BJ (cell line): ENCODE measurements at regions not wholly inside any gene's neighbourhood (a gene's known extent, or its start where the extent isn't known, plus 50 kb on each side); places are given as distances from the start of the nearest gene placed in this dataset.

ENCODE experiments used
- CTCF ChIA-PET: fragments of 350-600 bp; formaldehyde crosslinking; extraction: SDS; loops from one replicate; lab custom pipeline; 2021; ENCODE audit warnings: antibody characterized with exemption, inconsistent platforms; lab: Yijun Ruan, JAX
- POLR2A ChIA-PET: fragments of 300-600 bp; sonication (Branson Sonifier 250); formaldehyde crosslinking; extraction: SDS; loops from one replicate; lab custom pipeline; 2021; ENCODE audit warnings: antibody characterized with exemption; lab: Charles Lee
- DNase-seq: peaks from one replicate; pipeline ENCODE4 v3.0.0-alpha.2; 2011; ENCODE audit warnings: low read depth
- H3K27me3 ChIP-seq: 2 replicates; pipeline ENCODE4 v1.6.0; 2011; ENCODE audit warnings: low read length; ENCODE audit not compliant: control insufficient read depth, insufficient read depth
- H3K36me3 ChIP-seq: 2 replicates; pipeline ENCODE4 v1.5.1; 2011; ENCODE audit warnings: low read length; ENCODE audit not compliant: control insufficient read depth, insufficient read depth
- H3K4me3 ChIP-seq: 2 replicates; pipeline ENCODE4 v1.5.1; 2011; ENCODE audit warnings: low read depth, mild to moderate bottlenecking, control low read depth, low read length
- TF ChIP-seq, protein P1 (sequence below): IDR thresholded peaks from 2 replicates; pipeline ENCODE4 v1.5.1; 2011; ENCODE audit warnings: low read depth, mild to moderate bottlenecking, control low read depth, inconsistent platforms, low read length, moderate library complexity; ENCODE audit not compliant: insufficient read depth

GRCh38 chr13:62551588-62551987 lies 1135.9 kb upstream of the PCDH20 start:
- POLR2A ChIA-PET = no interaction called here
- no peaks in the 10 kb centered on the region for H3K27me3 ChIP-seq
- H3K36me3 ChIP-seq = no peaks in the 10 kb centered on the region
- CTCF ChIA-PET = no interaction called here
- H3K4me3 ChIP-seq = no peak overlapping the region
- TF ChIP-seq, protein P1, sequence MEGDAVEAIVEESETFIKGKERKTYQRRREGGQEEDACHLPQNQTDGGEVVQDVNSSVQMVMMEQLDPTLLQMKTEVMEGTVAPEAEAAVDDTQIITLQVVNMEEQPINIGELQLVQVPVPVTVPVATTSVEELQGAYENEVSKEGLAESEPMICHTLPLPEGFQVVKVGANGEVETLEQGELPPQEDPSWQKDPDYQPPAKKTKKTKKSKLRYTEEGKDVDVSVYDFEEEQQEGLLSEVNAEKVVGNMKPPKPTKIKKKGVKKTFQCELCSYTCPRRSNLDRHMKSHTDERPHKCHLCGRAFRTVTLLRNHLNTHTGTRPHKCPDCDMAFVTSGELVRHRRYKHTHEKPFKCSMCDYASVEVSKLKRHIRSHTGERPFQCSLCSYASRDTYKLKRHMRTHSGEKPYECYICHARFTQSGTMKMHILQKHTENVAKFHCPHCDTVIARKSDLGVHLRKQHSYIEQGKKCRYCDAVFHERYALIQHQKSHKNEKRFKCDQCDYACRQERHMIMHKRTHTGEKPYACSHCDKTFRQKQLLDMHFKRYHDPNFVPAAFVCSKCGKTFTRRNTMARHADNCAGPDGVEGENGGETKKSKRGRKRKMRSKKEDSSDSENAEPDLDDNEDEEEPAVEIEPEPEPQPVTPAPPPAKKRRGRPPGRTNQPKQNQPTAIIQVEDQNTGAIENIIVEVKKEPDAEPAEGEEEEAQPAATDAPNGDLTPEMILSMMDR = no peak
- no peak for DNase-seq

DNA sequence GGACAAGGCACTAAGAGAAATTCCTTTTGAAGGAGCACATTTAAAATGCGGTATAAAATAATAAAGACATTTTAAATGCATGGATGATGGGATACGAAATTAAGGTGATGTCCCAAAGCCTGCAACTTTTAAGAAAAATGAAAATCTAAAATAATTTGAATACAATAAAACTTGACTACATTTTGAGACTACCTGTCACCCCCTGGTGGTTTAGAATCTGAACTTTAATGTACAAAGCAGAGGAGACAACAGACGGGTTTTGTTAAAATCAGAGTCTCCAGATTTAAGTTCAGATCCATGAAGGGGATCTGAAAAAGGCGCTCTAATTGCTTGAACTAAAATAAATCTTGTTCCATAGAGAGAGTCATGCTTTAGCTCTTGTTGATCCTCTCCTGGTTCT lies 1129.3 kb upstream of the PCDH20 start:
- no peak overlapping the region for H3K4me3 ChIP-seq

GRCh38 chr13:62537593-62537992 lies 1121.9 kb upstream of the PCDH20 start:
- POLR2A ChIA-PET = no interaction called here
- H3K4me3 ChIP-seq = no peak overlapping the region
- no peaks in the 10 kb centered on the region for H3K36me3 ChIP-seq
- CTCF ChIA-PET = no interaction called here
- TF ChIP-seq, protein P1 = no peak
- no peaks in the 10 kb centered on the region for H3K27me3 ChIP-seq
- DNase-seq = no peak

More for the DNA sequence above, 1129.3 kb upstream of the PCDH20 start:
- DNase-seq = no peak
- H3K36me3 ChIP-seq = no peaks in the 10 kb centered on the region
- CTCF ChIA-PET = no interaction called here
- no peaks in the 10 kb centered on the region for H3K27me3 ChIP-seq
- TF ChIP-seq, protein P1 = no peak
- POLR2A ChIA-PET = no interaction called here

DNA sequence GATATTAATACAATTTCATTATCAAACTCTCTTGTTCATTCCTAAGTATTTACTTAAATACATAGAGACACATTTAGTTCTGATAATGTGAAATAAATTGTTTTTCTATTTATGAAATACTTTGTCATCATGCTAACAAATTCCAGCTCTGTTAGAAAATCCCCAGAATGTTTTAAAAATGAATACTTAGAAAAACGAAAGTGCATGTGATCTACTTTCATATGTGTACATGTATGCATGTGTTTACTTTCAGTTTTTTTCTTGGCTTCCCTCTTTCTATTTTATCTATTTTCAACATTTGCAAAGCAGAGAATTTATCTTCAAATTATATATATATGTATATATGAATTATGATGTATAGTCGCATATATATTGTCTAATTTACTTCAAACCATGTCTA lies 1110.0 kb upstream of the PCDH20 start:
- no peaks in the 10 kb centered on the region for H3K27me3 ChIP-seq
- no peak overlapping the region for H3K4me3 ChIP-seq
- ChIA-PET CTCF (no interaction called here), POLR2A (no interaction called here)
- no peaks in the 10 kb centered on the region for H3K36me3 ChIP-seq
- no peak for DNase-seq
- TF ChIP-seq, protein P1 = no peak

- TF ChIP-seq, protein P1 = no peak
- CTCF ChIA-PET = no interaction called here
Observed at GRCh38 chr13:62524498-62524897, 1108.8 kb upstream of the PCDH20 start.

More at GRCh38 chr13:62524498-62524897, 1108.8 kb upstream of the PCDH20 start:
- Histone ChIP-seq H3K4me3 (no peak overlapping the region), H3K27me3 (no peaks in the 10 kb centered on the region), H3K36me3 (no peaks in the 10 kb centered on the region)
- POLR2A ChIA-PET = no interaction called here
- no peak for DNase-seq
